SU-DHL-6 (cell line): ENCODE measurements at regions not wholly inside any gene's neighbourhood (a gene's known extent, or its start where the extent isn't known, plus 50 kb on each side); places are given as distances from the start of the nearest gene placed in this dataset.

Experiments used
- EZH2phosphoT487 ChIP-seq: fragments of 200-600 bp; sonication (generic), shearing (Covaris generic); conservative IDR thresholded peaks from 2 replicates; pipeline ENCODE4 v1.6.1; 2018; ENCODE audit warnings: mild to moderate bottlenecking, antibody characterized with exemption, low read length, moderate library complexity, mixed read lengths
- TF ChIP-seq, protein P1 (sequence below): fragments of 200-600 bp; sonication (generic); IDR thresholded peaks from one replicate; pipeline ENCODE4 v1.5.1; 2017; ENCODE audit warnings: antibody characterized with exemption, mild to moderate bottlenecking, low read length, moderate library complexity; ENCODE audit not compliant: insufficient read depth, poor library complexity, severe bottlenecking

GRCh38 chr5:5799826-5800225, 377.3 kb downstream of the ICE1 start:
- TF ChIP-seq, protein P1, sequence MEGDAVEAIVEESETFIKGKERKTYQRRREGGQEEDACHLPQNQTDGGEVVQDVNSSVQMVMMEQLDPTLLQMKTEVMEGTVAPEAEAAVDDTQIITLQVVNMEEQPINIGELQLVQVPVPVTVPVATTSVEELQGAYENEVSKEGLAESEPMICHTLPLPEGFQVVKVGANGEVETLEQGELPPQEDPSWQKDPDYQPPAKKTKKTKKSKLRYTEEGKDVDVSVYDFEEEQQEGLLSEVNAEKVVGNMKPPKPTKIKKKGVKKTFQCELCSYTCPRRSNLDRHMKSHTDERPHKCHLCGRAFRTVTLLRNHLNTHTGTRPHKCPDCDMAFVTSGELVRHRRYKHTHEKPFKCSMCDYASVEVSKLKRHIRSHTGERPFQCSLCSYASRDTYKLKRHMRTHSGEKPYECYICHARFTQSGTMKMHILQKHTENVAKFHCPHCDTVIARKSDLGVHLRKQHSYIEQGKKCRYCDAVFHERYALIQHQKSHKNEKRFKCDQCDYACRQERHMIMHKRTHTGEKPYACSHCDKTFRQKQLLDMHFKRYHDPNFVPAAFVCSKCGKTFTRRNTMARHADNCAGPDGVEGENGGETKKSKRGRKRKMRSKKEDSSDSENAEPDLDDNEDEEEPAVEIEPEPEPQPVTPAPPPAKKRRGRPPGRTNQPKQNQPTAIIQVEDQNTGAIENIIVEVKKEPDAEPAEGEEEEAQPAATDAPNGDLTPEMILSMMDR = no peak
- TF ChIP-seq EZH2phosphoT487 = no peak
